ENCODE measurements at regions not wholly inside any gene's neighbourhood (a gene's known extent, or its start where the extent isn't known, plus 50 kb on each side); places are given as distances from the start of the nearest gene placed in this dataset.

GRCh38 chr5:121171361-121171760 is 680.3 kb upstream of the FTMT start:
- Histone ChIP-seq H4K20me1 (ENCODE audit: insufficient read depth) (no peaks in the 10 kb centered on the region), H3K36me3 (ENCODE audit: control insufficient read depth in 1 of 2, insufficient read depth in 2 of 2, low read length in 2 of 2) (no peaks in the 10 kb centered on the region), H3K4me3 (replicated peaks in 1 of 2; ENCODE audit: low read depth in 1 of 2, low read length in 2 of 2) (no peak overlapping the region), H3K4me1 (ENCODE audit: control insufficient read depth in 1 of 2, insufficient read depth in 2 of 2, low read length in 2 of 2) (no peaks in the 10 kb centered on the region), H2AFZ (ENCODE audit: low read depth, low read length, poor library complexity, severe bottlenecking) (no peak overlapping the region), H3K9me2 (ENCODE audit: insufficient read depth) (no peaks in the 10 kb centered on the region), H3K27me3 (ENCODE audit: insufficient read depth, low read length) (no peaks in the 10 kb centered on the region), H3K79me2 (ENCODE audit: insufficient read depth, low read length) (no peaks in the 10 kb centered on the region), H3K27ac (ENCODE audit: low read depth, low read length) (no peak overlapping the region), H3K9ac (ENCODE audit: low read length) (no peak overlapping the region), H3K4me2 (ENCODE audit: low read length) (no peak overlapping the region), H3K9me3 (ENCODE audit: control insufficient read depth in 1 of 2, insufficient read depth in 1 of 2, low read depth in 1 of 2, low read length in 2 of 2) (no peaks in the 10 kb centered on the region)
- POLR2A ChIA-PET, result no interaction called here
- RAD21 ChIA-PET (ENCODE audit: low non-redundant PET in 1 of 2, low total read pairs in 2 of 2, uncharacterized antibody in 2 of 2, unreplicated experiment in 2 of 2), result no interaction called here
- DNase-seq (ENCODE audit: low read depth, low spot score), result no peak
- CTCF ChIA-PET, result no interaction called here
- no peak for TF ChIP-seq REST (IDR thresholded peaks at IDR 0.05; ENCODE audit: low read depth)
- no peak for TF ChIP-seq CTCF (IDR thresholded peaks at IDR 0.05 in 2 of 3, conservative IDR thresholded peaks at IDR 0.05 in 1 of 3; ENCODE audit: borderline replicate concordance in 1 of 3, insufficient read depth in 1 of 3, low read depth in 2 of 3, low read length in 2 of 3)
- no peak for TF ChIP-seq EZH2phosphoT487 (IDR thresholded peaks at IDR 0.05; ENCODE audit: borderline replicate concordance)
- no peak for TF ChIP-seq FOSL1 (IDR thresholded peaks at IDR 0.05; ENCODE audit: low read depth)
- TF ChIP-seq RAD21 (IDR thresholded peaks at IDR 0.05; ENCODE audit: low read depth), result no peak
- no peak for TF ChIP-seq ELF1 (IDR thresholded peaks at IDR 0.05; ENCODE audit: borderline replicate concordance, low read depth)
- no peak for TF ChIP-seq ZFX (IDR thresholded peaks at IDR 0.05)
- TF ChIP-seq SIN3A (IDR thresholded peaks at IDR 0.05; ENCODE audit: low read depth), result no peak
- TF ChIP-seq ZNF274 (IDR thresholded peaks at IDR 0.05; ENCODE audit: low read depth, low read length), result no peak
- no peak for TF ChIP-seq CBX3 (IDR thresholded peaks at IDR 0.05; ENCODE audit: low read depth)
- TF ChIP-seq SRF (IDR thresholded peaks at IDR 0.05; ENCODE audit: low read depth), result no peak
- TF ChIP-seq JUND (IDR thresholded peaks at IDR 0.05), result no peak
- no peak for TF ChIP-seq EZH2 (IDR thresholded peaks at IDR 0.05)
- no peak for TF ChIP-seq YY1 (IDR thresholded peaks at IDR 0.05; ENCODE audit: extremely low read depth, insufficient replicate concordance, low read depth, low read length)
- TF ChIP-seq CEBPB (IDR thresholded peaks at IDR 0.05; ENCODE audit: low read depth), result no peak
- no peak for TF ChIP-seq SP1 (IDR thresholded peaks at IDR 0.05; ENCODE audit: low read depth)
- TF ChIP-seq POLR2AphosphoS5 (IDR thresholded peaks at IDR 0.05; ENCODE audit: low read depth, low read length), result no peak
- no peak for TF ChIP-seq EGR1 (IDR thresholded peaks at IDR 0.05; ENCODE audit: low read depth)
- no peak for TF ChIP-seq POLR2A (IDR thresholded peaks at IDR 0.05; ENCODE audit: borderline replicate concordance, extremely low read depth, insufficient read depth, insufficient read length)
- ATAC-seq, result no peak
- no TSS peak for BruUV-seq (replicated peaks)
- intact Hi-C loops (cut with micrococcal nuclease), result no loop called here

All from HCT116 (cell line).